Keratinocyte (primary cell): ENCODE measurements at regions not wholly inside any gene's neighbourhood (a gene's known extent, or its start where the extent isn't known, plus 50 kb on each side); places are given as distances from the start of the nearest gene placed in this dataset.

Experiments
- DNase-seq: peaks from one replicate; pipeline ENCODE4 v3.0.0-alpha.2; 2011; ENCODE audit warnings: low read depth, missing footprints, low spot score
- FAIRE-seq: peaks from 2 replicates; lab custom pipeline; 2011; peaks lifted over from hg19 to GRCh38; lab: Jason Lieb, UNC
- H2AFZ ChIP-seq: 2 replicates; pipeline ENCODE4 v1.6.0; 2012; ENCODE audit warnings: low read length, control low read depth, inconsistent platforms; ENCODE audit not compliant: control insufficient read depth
- H3K27ac ChIP-seq: 2 replicates; pipeline ENCODE4 v1.5.1; 2011; ENCODE audit warnings: low read length; ENCODE audit not compliant: control insufficient read depth, insufficient read depth
- H3K27me3 ChIP-seq: 3 replicates; pipeline ENCODE4 v1.6.0; 2011; ENCODE audit warnings: low read length; ENCODE audit not compliant: control insufficient read depth, insufficient read depth; ENCODE audit errors: extremely low read depth
- H3K36me3 ChIP-seq, 2 experiments: 2 replicates in 1 of 2; 3 replicates in 1 of 2; pipeline ENCODE4 v1.5.1; 2011; ENCODE audit warnings: low read length in 2 of 2, mild to moderate bottlenecking in 1 of 2; ENCODE audit not compliant: control insufficient read depth in 2 of 2, insufficient read depth in 2 of 2; ENCODE audit errors: extremely low read depth in 1 of 2
- H3K4me1 ChIP-seq: 3 replicates; pipeline ENCODE4 v1.5.1; 2011; ENCODE audit warnings: low read length; ENCODE audit not compliant: control insufficient read depth, insufficient read depth; ENCODE audit errors: extremely low read depth
- H3K4me2 ChIP-seq: 3 replicates; pipeline ENCODE4 v1.6.0; 2011; ENCODE audit warnings: low read depth, low read length; ENCODE audit not compliant: control insufficient read depth, insufficient read depth; ENCODE audit errors: extremely low read depth
- H3K4me3 ChIP-seq, 3 experiments: fragments of 200-600 bp in 1 of 3; sonication (generic) in 1 of 3; 2 replicates in 2 of 3; 3 replicates in 1 of 3; pipeline ENCODE4 v1.5.1; 2011 to 2016; ENCODE audit warnings: low read length in 3 of 3, mild to moderate bottlenecking in 3 of 3, control low read depth in 2 of 3, inconsistent platforms in 1 of 3, low read depth in 1 of 3, mixed read lengths in 1 of 3, mixed run types in 1 of 3, moderate library complexity in 1 of 3; ENCODE audit not compliant: control insufficient read depth in 2 of 3, insufficient read depth in 2 of 3; ENCODE audit errors: extremely low read depth in 1 of 3
- H3K79me2 ChIP-seq: 2 replicates; pipeline ENCODE4 v1.6.0; 2012; ENCODE audit warnings: low read length; ENCODE audit not compliant: control insufficient read depth, insufficient read depth
- H3K9ac ChIP-seq: 3 replicates; pipeline ENCODE4 v1.6.0; 2011; ENCODE audit warnings: low read length; ENCODE audit not compliant: control insufficient read depth, insufficient read depth; ENCODE audit errors: extremely low read depth
- H3K9me1 ChIP-seq: 3 replicates; pipeline ENCODE4 v1.6.0; 2011; ENCODE audit warnings: low read length; ENCODE audit not compliant: control insufficient read depth, insufficient read depth; ENCODE audit errors: extremely low read depth
- H3K9me3 ChIP-seq: 2 replicates; pipeline ENCODE4 v1.5.1; 2012; ENCODE audit warnings: low read depth, low read length; ENCODE audit not compliant: control insufficient read depth
- H4K20me1 ChIP-seq: 3 replicates; pipeline ENCODE4 v1.6.0; 2011; ENCODE audit warnings: low read length; ENCODE audit not compliant: control insufficient read depth, insufficient read depth; ENCODE audit errors: extremely low read depth
- EZH2 ChIP-seq: IDR thresholded peaks from one replicate; pipeline ENCODE4 v1.6.1; 2012; ENCODE audit warnings: inconsistent platforms, mild to moderate bottlenecking, low read length, moderate library complexity
- dilution Hi-C: fragments of 300-500 bp; cut with MboI; formaldehyde crosslinking; loops from one replicate; pipeline ENCODE4 v1.7.0; 2020; ENCODE audit warnings: low sequenced_read_pairs; ENCODE audit not compliant: extremely low pct_ligation_motif_present
- TF ChIP-seq, protein P1 (sequence below), 3 experiments: IDR thresholded peaks in 1 of 3; conservative IDR thresholded peaks in 1 of 3; optimal IDR thresholded peaks in 1 of 3; 2 replicates in 2 of 3; 3 replicates in 1 of 3; pipeline versions ENCODE3 to v1.5.1; 2011; ENCODE audit warnings: low read length in 3 of 3, mild to moderate bottlenecking in 3 of 3, moderate library complexity in 2 of 3, control low read depth in 1 of 3, inconsistent platforms in 1 of 3; ENCODE audit not compliant: insufficient read depth in 2 of 3; ENCODE audit errors: extremely low read depth in 1 of 3

DNA sequence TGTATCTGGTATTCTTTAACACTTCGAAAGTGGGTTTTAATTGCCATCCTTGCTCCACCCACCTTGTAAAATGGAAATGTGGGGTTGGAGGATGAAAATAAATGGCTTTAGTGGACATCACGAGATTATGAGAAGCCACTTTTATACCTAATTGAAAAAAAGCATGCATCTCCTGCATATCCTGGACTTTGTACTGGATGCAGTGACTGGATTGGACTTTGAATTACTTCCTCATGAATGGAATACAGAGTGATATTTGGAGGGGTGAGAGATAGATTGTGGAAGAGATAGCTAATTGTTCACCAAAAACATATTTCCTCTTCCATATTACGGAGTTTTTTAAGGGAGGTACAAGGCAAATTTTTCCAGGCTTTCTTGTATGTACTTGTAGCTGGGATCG is 813.0 kb downstream of the TENT5A start:
- Histone ChIP-seq H3K4me3 (no peak overlapping the region), H3K9me3 (no peaks in the 10 kb centered on the region), H2AFZ (no peak overlapping the region), H3K4me1 (no peaks in the 10 kb centered on the region), H3K27me3 (no peaks in the 10 kb centered on the region), H3K27ac (no peak overlapping the region), H3K9ac (no peak overlapping the region), H3K36me3 (no peaks in the 10 kb centered on the region), H3K79me2 (no peaks in the 10 kb centered on the region), H4K20me1 (no peaks in the 10 kb centered on the region), H3K9me1 (no peaks in the 10 kb centered on the region), H3K4me2 (no peak overlapping the region)
- FAIRE-seq (no peak), DNase-seq (no peak)
- TF ChIP-seq EZH2 = no peak
- dilution Hi-C loops = no loop called here

DNA sequence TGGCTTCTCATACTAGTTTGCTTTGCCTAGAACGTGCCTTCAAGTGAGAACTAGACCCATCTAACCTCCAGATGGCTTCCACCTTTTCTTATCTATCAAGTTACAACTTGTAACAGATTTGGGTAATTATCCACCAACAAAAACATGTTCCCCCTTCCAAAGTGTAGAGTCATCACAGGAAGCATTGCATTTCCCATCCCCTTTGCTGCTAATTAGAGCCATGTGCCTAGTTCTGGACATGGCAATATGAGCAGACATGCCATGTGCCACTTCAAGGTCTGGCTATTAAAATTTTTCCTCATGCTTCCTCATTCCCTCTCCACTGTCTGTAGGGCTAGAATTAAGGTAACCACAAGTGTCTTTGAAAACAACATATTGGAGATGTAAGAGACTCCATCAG is 814.4 kb downstream of the TENT5A start:
- no peaks in the 10 kb centered on the region for H4K20me1 ChIP-seq
- H3K4me3 ChIP-seq = no peak overlapping the region
- no peaks in the 10 kb centered on the region for H3K36me3 ChIP-seq
- H3K9me3 ChIP-seq = no peaks in the 10 kb centered on the region
- no peaks in the 10 kb centered on the region for H3K4me1 ChIP-seq
- dilution Hi-C loops = no loop called here
- no peak overlapping the region for H3K27ac ChIP-seq
- H3K4me2 ChIP-seq = no peak overlapping the region
- H3K79me2 ChIP-seq = no peaks in the 10 kb centered on the region
- no peak for TF ChIP-seq EZH2
- TF ChIP-seq, protein P1, sequence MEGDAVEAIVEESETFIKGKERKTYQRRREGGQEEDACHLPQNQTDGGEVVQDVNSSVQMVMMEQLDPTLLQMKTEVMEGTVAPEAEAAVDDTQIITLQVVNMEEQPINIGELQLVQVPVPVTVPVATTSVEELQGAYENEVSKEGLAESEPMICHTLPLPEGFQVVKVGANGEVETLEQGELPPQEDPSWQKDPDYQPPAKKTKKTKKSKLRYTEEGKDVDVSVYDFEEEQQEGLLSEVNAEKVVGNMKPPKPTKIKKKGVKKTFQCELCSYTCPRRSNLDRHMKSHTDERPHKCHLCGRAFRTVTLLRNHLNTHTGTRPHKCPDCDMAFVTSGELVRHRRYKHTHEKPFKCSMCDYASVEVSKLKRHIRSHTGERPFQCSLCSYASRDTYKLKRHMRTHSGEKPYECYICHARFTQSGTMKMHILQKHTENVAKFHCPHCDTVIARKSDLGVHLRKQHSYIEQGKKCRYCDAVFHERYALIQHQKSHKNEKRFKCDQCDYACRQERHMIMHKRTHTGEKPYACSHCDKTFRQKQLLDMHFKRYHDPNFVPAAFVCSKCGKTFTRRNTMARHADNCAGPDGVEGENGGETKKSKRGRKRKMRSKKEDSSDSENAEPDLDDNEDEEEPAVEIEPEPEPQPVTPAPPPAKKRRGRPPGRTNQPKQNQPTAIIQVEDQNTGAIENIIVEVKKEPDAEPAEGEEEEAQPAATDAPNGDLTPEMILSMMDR (optimal IDR thresholded peaks at IDR 0.05 in 1 of 3, IDR thresholded peaks at IDR 0.05 in 1 of 3, conservative IDR thresholded peaks at IDR 0.05 in 1 of 3; ENCODE audit: extremely low read depth in 1 of 3, insufficient read depth in 2 of 3, low read length in 3 of 3) = no peak
- no peaks in the 10 kb centered on the region for H3K9me1 ChIP-seq
- no peak overlapping the region for H3K9ac ChIP-seq
- DNase-seq (no peak), FAIRE-seq (no peak)
- no peak overlapping the region for H2AFZ ChIP-seq
- H3K27me3 ChIP-seq = no peaks in the 10 kb centered on the region

DNA sequence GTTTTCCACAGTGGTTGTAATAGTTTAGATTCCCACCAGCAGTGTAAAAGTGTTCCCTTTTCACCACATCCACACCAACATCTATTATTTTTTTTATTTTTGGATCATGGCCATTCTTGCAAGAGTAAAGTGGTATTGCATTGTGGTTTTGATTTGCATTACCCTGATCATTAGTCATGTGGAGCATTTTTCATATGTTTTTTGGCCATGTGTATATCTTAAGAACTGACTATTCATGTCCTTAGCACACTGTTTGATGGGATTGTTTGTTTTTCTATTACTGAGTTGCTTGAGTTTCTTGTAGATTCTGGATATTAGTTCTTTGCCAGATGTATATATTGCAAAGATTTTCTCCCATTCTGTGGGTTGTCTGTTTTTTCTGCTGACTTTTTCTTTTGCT is 820.1 kb downstream of the TENT5A start:
- Histone ChIP-seq H3K4me1 (no peaks in the 10 kb centered on the region), H2AFZ (no peak overlapping the region), H3K27ac (no peak overlapping the region), H3K36me3 (no peaks in the 10 kb centered on the region), H3K79me2 (no peaks in the 10 kb centered on the region), H3K4me3 (no peak overlapping the region), H3K4me2 (no peak overlapping the region), H4K20me1 (no peaks in the 10 kb centered on the region), H3K9ac (no peak overlapping the region), H3K9me1 (no peaks in the 10 kb centered on the region), H3K27me3 (no peaks in the 10 kb centered on the region), H3K9me3 (no peaks in the 10 kb centered on the region)
- no peak for FAIRE-seq
- dilution Hi-C loops = no loop called here
- DNase-seq = no peak
- no peak for TF ChIP-seq EZH2
- TF ChIP-seq, protein P1 (optimal IDR thresholded peaks at IDR 0.05 in 1 of 3, IDR thresholded peaks at IDR 0.05 in 1 of 3, conservative IDR thresholded peaks at IDR 0.05 in 1 of 3; ENCODE audit: extremely low read depth in 1 of 3, insufficient read depth in 2 of 3, low read length in 3 of 3) = no peak
